HG02943 (cell line): ENCODE measurements at regions not wholly inside any gene's neighbourhood (a gene's known extent, or its start where the extent isn't known, plus 50 kb on each side); places are given as distances from the start of the nearest gene placed in this dataset.

Source experiments
- ATAC-seq: cut with Tn5 transposase; IDR thresholded peaks from one replicate; pipeline ENCODE4 v1.9.1; 2021; ENCODE audit warnings: mild to moderate bottlenecking, low read depth, moderate library complexity; ENCODE audit not compliant: unreplicated experiment

DNA sequence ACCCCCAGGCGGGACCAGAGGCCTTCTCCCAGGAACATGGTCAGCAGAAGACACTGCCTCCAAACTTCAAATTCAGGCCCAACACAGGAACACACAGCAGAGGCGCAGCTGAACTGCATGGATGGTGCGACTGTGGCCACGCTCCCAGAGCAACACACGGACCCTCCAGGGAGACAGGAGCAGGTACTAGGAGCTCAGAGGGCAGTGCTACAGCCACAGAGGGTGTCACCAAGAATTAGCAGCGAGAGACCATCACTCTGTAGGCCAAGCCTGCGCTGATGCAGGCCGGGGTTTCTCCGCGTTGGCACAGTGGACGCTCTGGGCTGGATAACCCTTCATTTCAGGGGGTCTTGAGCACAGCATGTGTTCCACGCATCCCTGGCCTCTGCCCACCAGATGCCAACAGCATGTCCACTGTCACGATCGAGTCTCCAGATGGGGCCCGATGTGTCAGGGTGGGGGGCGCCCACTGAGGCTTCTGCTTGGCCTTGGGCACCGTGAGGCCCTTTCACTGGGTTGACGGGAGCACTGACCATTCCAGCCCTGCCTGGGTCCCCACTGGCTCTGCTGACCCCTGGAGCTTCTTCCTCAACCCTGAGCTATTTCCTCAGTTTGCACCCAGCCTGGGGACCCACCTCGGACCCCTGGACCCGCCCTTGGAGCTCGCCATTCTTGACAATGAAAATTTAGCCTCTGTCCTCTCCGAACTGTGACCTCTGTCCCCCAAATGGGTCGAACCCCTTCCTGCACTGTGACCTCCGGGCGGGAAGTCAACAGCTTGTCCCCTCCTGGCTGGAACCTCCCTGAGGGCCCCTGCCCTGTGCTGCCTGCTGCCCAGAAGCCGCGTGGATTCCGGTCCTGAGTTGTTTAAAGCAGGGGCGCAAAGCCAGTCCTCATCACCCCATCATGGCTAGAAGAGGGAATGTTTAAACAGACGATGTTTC lies 239.4 kb downstream of the DLL1 start:
- ATAC-seq: no peak

DNA sequence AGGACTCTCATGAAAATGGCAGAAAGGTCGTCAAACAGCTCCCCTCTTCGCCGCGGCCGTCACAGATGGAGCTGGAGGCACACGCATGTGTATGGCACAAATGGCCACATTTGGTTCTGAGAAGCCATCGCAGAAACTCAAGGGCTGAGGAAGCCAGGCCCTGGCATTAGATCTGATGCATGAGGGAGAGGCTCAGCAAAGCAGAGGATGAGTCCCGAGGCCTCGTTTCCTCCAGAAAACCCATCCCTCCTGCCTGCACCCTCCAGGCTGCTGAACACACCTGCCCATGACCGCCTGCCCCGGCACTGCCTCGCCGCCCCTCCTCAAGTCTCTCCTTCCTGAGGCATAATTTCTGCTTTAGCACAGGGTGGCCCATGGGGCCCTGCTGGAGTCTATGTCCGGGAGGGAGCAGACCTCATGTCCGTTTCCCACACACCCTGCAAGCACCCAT lies 240.3 kb downstream of the DLL1 start:
- ATAC-seq: no peak

DNA sequence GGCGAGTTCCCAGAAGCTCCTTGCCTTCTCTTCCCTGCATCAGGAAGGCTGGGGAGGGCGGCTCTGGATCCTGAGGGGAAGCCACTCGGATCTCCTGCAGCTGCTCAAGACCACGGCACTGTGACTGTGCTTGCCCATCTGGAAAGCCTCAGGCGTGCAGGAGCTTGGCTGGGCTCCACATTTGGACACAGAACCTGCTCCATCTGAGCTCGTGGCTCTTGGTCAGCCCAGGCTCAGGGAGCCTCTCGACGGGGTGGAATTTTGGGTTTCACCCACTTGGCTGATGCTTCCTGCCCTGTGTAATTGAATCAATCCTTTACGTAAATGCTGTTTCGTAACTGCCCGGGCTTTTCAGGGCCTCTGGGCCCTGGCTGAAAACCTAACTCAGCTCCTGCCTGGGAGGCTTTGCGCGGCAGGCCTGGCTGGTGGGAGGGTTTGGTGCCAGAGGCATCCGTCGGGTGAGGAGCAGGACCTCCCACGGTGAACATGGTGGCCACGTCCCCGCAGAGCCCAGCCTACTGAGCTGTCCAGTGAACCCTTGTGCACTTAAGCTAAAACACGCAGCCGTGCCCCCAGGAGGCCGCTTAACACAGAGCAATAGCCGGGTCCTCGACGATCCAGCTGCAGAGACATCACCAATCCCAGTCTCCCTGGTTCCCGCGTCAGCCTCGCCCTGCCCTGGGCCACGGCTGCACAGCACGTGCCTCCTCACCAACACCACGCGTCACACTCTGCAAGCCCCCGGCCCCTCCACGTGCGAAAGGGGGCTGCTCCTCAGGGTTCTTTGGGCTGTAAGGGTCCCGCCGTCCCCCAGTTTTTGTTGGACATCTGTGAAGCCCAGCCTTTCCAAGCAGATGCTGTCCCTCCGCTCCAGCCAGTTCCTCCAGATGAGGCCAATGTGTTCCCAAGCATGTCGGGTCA lies 241.0 kb downstream of the DLL1 start:
- no peak for ATAC-seq

DNA sequence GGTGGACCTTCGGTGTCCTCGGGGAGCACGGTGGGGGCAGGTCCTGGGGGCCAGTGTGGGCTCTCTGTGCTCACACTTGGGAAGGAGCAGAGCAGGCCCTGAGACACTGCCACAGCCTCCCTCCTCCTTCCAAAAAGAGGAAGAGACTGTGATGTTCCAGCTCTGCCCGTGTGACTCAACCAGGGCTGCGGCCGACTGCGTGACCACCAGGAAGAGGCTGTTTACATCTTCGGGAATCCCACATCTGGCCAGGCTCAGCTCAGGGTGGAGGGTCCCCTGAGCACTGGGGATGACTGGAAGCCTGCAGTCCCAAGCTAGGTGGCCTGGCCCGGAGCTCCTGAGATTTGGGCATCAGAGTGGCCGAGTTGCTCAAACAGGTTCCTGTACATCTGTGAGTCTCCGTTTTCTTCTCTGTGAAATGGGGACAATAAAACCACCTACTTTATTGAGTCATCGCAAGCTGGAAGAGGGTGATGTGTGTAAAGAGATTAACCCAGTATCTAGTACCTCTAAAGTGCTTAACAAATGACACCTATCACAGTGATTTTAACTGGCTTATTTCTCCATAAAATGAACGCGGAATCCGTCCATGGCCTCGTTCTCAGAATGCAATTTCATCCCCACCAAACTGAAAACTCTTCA lies 242.1 kb downstream of the DLL1 start:
- no peak for ATAC-seq

DNA sequence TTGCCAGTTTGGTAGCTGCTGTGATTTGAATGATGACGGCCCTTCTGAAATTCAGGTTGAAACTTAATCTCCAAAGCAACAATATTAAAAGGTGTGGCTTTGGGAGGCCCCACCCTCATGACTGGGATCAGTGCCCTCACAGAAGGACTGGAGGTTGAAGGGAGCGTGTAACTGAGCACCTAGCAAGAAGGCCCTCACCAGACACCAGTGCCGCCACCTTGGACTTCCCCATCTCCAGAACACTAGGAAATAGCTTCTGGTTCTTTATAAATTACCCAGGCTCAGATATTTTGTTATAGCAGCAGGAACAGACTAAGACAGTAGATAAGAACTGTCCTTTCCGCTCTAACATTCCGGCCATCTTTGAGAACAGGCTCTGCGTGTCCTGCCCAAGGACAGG lies 243.1 kb downstream of the DLL1 start:
- no peak for ATAC-seq

DNA sequence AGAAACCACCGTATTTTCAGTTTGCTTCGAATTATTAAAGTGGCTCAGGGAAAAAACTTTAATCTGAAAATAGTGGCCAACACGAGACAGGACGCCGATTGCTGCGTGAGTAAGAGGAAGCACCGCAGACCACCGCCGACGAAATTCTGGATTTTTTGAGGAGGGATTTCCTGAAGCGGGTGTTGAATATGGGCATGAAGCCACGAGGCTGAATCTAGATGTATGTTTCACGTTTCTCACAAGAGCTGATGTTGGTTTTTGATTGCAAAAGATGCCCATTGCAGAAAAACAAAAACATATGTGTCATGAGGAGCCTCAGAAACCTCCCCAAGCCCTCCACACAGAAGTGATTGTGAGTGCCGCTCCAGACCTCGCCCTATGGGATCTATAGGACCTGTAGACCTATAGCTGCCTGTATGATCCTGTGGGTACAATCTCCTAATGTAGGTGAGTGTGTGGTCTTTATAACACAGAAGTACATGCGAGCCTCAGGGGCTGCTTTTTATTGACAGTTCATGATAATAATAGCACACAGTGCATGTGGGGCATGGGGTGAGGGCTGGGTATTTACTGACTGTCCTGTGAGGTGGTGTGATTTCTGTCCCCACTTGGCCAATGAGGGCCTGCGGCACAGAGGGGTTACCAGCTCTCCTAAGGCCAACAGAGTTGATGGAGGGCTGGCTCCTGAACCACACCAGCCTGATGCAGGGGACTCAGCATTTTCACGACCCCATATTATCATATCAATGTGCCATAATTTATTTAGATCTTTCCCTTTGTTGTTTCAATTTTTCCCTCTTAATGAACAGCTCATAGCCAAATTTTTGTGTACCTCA lies 243.9 kb downstream of the DLL1 start:
- ATAC-seq: no peak

DNA sequence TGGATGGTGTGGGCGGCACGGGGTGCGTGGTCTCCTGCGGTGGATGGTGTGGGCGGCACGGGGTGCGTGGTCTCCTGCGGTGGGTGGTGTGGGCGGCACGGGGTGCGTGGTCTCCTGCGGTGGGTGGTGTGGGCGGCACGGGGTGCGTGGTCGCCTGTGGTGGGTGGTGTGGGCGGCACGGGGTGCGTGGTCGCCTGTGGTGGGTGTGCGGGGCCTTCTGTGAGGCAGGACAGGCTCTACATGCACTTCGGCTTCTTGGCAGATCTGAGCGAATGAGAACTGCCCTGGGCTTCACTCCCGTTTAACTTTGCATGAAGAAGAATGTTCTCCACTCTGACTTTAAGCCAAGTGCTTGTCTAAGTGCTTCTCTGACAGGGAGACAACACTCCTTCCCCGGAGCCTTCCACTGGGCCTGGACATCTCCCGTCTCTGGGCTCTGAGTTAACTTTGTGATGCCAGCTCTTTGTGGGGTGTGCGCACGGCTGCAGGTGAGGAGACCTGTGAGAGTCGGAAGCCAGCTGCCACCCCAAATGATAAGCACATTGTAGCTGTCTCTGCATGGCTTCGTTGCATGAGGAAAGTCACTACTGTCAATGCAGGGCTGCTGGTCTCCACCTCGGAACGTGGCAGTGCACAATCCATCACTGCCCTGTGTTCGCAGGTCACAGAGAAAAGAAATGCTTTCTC lies 244.8 kb downstream of the DLL1 start:
- no peak for ATAC-seq

DNA sequence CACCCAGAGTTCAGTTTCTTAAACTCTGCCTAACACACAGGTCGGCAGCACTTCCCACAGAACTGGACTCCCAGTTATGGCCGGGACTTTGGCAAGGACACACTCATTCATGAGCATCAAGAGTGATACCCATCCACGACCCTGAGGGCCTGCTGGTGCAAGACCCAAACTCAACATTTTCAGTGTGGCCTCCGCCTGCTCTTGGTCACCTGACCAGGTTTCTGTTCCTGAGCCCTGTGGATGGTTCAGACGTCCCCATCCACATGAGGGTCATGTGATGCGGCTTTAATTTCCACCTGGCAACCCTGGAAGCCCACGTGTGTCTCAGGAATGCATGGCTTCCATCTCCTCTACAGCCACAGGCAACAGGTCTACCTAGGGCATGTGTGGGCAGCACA lies 245.3 kb downstream of the DLL1 start:
- no peak for ATAC-seq

DNA sequence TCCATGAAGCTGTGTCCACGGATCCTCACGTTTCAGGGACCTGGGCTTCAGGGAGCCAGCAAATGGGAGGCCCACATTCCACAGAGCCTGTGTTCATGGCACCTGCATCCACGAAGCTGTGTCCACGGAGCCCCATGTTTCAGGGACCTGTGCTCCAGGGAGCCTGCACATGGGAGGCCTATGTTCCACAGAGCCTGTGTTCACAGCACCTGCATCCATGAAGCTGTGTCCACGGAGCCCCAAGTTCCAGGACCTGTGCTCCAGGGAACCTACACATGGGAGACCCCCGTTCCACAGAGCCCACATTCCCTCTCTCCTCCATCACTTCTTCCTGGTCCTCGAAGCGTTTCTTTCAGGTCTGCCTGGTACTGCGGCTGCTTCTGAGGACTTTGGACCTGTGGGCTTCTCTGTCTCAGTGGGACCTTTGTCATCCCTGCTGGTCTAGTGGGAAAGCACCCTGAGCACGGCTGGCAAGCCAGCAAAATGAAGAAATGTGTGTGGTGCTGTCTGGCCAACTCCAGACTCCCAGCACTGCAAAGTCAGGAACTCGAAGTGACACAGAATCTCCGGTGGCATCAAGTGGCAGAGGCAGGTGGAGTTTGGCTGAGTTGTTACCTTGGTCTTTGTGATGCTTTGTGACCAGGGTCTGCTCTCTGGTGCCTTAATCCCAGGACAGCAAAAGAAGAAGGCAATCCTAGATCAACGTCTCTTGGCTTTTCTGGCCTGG lies 245.9 kb downstream of the DLL1 start:
- ATAC-seq: no peak

DNA sequence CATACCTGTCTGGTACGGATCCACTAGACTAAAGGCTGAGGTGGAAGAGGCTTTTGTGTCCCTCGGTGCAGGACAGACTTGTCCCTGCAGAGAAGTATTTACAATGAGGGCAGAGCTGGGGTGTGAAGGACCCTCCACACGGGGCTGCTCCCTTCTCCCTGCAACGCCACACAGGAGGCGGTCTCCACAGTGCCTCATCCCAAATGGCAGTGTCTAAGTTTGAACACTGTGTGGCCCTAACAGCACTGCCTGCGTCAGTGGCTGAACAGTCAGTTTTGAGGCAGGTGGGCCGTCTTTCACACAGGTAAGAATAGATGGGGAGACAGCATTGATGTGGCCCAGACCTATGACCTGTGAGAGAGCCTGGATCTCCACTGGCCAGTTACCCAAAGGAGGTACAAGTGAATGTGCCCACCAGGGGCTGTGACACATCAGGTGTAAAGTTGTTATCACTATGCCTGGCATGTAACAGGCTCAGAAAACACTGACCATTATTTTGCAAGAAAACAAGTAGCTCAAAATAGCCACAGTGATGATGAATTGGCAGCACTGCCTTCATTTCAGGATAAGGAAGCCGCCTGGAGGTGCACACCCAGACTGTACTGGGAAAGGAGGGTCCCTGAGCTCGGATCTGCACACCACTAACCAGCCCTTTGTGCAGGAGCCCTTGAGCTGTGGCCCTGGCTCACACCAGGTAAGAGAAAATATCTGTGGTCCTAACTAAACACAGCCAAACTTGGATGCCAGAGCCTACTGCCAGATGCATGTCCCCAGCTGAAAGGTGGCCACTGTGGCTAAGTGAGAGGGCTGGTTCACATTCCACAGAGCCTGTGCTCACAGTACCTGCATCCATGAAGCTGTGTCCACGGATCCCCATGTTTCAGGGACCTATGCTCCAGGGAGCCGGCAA lies 246.7 kb downstream of the DLL1 start:
- ATAC-seq: no peak

DNA sequence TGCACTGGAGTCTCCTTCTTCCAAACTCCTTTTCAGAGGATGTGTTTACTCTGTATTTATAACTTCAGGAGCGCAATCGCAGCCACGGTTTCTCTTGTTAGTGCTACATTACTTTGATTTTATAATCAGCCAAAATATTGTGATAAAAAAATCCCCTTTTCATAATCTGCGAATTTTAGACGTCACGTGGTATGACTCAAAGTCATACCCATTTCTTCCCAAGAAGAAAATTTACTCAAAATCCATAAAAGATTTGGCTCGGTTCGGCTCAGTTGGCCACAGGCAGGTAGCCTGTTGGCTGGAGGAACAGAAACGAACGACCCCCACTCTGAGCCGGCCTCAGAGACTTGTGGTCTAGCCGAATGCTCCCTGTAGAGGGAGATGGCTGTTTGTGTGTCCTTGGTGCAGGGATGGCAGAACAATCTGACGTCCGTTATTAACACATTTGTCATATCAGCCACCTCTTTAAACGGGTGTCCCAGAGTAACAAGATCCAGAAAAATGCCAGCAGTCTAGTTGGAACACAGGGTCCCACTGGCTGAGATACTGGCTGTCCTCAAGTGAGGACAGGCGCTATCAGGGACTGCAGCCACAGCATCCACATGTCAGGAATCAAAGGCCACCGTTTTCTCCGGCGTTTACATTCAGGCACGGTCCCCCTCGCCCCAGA lies 247.6 kb downstream of the DLL1 start:
- no peak for ATAC-seq

DNA sequence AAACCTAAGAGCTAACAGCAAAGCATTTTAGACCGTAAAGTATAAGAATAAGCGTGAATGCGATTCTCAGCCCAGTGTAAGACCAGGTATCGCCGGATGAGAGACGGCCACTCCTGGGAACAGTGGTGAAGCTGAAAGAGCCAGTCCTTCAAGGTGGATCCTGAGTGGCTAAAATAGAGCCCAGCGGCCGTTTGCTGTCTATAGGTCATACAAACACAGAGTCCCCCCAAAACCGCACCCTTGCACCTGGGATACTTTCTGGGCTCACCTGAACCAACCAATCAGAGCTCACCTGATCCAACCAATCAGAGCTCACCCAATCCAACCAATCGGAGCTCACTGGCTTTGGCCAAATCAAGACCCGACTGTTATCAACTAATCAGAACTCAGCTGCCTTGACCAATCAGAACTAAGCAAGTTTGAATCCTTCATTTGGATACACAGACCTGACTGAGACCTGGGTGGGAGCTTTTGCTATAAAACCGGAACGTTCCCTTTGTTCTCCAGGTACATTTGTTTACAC lies 248.2 kb downstream of the DLL1 start:
- ATAC-seq: no peak

DNA sequence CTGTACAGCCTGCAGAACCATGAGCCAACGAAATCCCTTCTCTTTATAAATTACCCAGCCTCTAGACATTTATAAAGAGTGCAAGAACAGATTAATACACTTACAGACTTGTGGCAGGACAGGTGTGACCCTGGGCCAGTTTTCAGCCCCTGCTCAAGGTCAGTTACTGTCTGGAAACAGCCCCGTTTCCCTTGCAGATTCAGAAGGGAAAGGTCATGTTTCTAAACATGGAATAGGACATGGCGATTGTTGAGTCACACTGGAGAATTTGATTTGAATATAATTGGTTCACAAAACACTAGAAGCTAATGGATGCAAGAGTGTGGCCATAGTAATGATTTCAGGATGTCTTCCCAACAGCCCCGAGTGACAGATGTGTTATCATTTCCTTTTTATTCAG lies 248.8 kb downstream of the DLL1 start:
- ATAC-seq: no peak

DNA sequence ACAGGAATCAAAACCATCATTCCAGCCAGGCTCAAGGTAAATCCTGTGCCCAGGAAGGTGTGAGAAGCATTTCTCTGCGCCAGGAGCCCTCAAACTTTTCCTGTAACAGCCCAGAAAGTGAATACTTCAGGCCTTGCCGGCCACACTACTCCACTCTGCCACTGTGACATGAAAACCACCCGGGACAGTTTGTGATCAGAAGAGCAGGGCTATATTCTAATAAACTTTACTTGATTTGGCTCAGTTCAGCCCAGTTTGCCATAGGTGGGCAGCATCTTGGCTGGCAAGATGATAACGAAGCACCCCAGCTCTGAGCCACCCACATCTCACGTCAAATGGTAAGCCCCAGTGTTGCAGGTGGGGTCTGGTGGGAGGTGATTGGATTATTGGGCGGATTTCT lies 249.4 kb downstream of the DLL1 start:
- no peak for ATAC-seq

DNA sequence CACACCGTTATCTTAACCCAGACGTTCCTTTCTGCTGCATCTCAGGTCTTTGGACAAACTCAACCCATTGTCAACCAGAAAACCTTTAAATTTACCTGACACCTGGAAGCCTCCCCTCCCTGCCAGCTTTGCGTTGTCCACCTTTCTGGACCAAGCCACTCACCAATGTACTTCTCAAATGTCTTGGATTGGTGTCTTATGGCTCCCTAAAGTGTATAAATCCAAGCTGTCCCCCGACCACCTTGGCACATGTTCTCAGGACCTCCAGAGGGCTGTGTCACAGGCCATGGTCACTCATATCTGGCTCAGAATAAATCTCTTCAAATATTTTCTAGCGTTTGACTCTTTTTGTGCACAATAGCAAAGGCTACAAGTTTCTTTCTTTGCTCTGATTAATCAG lies 250.0 kb downstream of the DLL1 start:
- no peak for ATAC-seq

DNA sequence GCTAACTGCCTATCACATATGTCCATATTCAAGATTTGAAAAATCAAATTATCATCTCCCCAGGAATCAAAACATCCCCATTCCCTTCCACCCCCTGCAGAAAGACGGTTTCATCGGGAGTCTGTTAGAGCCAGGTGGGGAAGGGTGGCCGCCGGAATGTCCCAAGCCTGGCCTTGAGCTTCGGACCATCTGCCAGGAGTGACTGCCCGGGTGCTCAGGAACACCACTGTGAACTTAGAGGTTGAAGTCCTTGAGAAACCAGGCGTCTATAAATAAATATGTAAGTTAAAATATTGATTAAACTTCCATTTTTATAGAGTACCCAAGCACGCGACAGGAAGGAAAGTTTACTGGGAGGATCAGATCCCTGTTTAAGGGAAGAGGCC lies 250.8 kb downstream of the DLL1 start:
- ATAC-seq: no peak
